Choroid plexus epithelial cell (primary cell): ENCODE measurements at regions not wholly inside any gene's neighbourhood (a gene's known extent, or its start where the extent isn't known, plus 50 kb on each side); places are given as distances from the start of the nearest gene placed in this dataset.
A peak's percentile ranks its signal among the peaks of the same experiment; 100 is the strongest.

ENCODE experiments used
- DNase-seq: peaks from one replicate; pipeline ENCODE4 v3.0.0-alpha.2; 2010; ENCODE audit warnings: low read depth
- H3K4me3 ChIP-seq: 2 replicates; pipeline ENCODE4 v1.5.1; 2011; ENCODE audit warnings: low read depth, mild to moderate bottlenecking, control low read depth, low read length, moderate library complexity
- TF ChIP-seq, protein P1 (sequence below): conservative IDR thresholded peaks from 2 replicates; pipeline ENCODE4 v1.5.1; 2011; ENCODE audit warnings: low read depth, mild to moderate bottlenecking, control low read depth, inconsistent platforms, low read length, moderate library complexity

GRCh38 chr12:83335748-83336147 lies 649.0 kb downstream of the TMTC2 start:
- TF ChIP-seq, protein P1, sequence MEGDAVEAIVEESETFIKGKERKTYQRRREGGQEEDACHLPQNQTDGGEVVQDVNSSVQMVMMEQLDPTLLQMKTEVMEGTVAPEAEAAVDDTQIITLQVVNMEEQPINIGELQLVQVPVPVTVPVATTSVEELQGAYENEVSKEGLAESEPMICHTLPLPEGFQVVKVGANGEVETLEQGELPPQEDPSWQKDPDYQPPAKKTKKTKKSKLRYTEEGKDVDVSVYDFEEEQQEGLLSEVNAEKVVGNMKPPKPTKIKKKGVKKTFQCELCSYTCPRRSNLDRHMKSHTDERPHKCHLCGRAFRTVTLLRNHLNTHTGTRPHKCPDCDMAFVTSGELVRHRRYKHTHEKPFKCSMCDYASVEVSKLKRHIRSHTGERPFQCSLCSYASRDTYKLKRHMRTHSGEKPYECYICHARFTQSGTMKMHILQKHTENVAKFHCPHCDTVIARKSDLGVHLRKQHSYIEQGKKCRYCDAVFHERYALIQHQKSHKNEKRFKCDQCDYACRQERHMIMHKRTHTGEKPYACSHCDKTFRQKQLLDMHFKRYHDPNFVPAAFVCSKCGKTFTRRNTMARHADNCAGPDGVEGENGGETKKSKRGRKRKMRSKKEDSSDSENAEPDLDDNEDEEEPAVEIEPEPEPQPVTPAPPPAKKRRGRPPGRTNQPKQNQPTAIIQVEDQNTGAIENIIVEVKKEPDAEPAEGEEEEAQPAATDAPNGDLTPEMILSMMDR, result no peak
- no peak for DNase-seq
- no peak overlapping the region for H3K4me3 ChIP-seq

GRCh38 chr12:83326666-83327065 lies 640.0 kb downstream of the TMTC2 start:
- DNase-seq, result no peak
- no peak overlapping the region for H3K4me3 ChIP-seq
- TF ChIP-seq, protein P1, result no peak

GRCh38 chr12:83323866-83324265 lies 637.2 kb downstream of the TMTC2 start:
- no peak for DNase-seq
- TF ChIP-seq, protein P1, result no peak
- no peak overlapping the region for H3K4me3 ChIP-seq

GRCh38 chr12:83322809-83323208 lies 636.1 kb downstream of the TMTC2 start:
- TF ChIP-seq, protein P1, result no peak

GRCh38 chr12:83321971-83322370 lies 635.3 kb downstream of the TMTC2 start:
- no peak overlapping the region for H3K4me3 ChIP-seq
- no peak for DNase-seq
- TF ChIP-seq, protein P1, result no peak

More at GRCh38 chr12:83322809-83323208, 636.1 kb downstream of the TMTC2 start:
- H3K4me3 ChIP-seq, result no peak overlapping the region
- no peak for DNase-seq

- no peak overlapping the region for H3K4me3 ChIP-seq
- TF ChIP-seq, protein P1, result no peak
- DNase-seq, result no peak
These were observed 633.6 kb downstream of the TMTC2 start for GRCh38 chr12:83320350-83320749.

DNA sequence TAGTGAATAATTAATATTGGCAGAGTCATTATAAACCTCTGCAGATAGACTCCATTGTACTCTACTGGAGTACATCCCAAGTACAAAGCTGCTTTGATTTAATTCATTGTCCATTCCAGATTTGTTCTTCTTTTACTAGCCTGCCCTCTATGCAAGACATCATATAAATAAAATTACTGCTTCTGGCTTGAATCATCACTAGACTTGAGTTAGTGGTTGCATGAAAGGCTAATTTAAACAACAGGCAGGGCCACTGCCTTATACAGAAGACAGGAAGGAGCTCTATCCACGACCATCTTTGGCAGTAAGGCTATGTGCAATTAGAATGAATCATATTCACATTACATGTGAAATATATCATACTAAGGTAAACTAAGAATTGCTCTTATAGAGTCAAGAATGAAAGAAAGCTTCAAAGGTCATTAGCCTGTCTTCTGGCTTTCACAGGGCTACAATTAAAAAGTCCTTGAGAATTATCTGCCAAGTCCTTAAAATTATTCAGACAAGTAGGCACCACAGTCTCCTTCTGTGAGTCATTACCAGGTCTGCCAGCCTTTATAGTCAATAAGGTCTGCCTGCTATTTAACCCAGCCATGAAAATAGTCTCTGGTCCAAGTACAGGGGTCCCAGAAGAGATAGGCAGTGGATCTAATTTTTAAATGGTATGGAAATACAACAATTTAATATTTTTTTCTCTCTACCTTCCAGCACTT lies 631.8 kb downstream of the TMTC2 start:
- H3K4me3 ChIP-seq, result no peak overlapping the region
- TF ChIP-seq, protein P1, result no peak
- peak; percentile 1 for DNase-seq
